Mesendoderm (in vitro differentiated cells): ENCODE measurements at regions not wholly inside any gene's neighbourhood (a gene's known extent, or its start where the extent isn't known, plus 50 kb on each side); places are given as distances from the start of the nearest gene placed in this dataset.
"Not testable (repeated sequence)": the region's sequence is repeated elsewhere in the genome, so short reads cannot be mapped to it uniquely, and the experiment has no call there.

Experiments
- DNase-seq: peaks from one replicate; pipeline ENCODE4 v3.0.0; 2013
- H2AK5ac ChIP-seq: 2 replicates; pipeline ENCODE4 v1.6.1; 2013; ENCODE audit warnings: low read length, inconsistent platforms
- H2BK120ac ChIP-seq: 2 replicates; pipeline ENCODE4 v1.6.1; 2013; ENCODE audit warnings: low read depth, mild to moderate bottlenecking, low read length, moderate library complexity, mixed read lengths
- H2BK15ac ChIP-seq: replicated peaks from 2 replicates; pipeline ENCODE4 v1.6.1; 2013; ENCODE audit warnings: low read depth, mild to moderate bottlenecking, moderate library complexity
- H2BK5ac ChIP-seq: 2 replicates; pipeline ENCODE4 v1.6.1; 2013; ENCODE audit warnings: low read length, inconsistent platforms
- H3K18ac ChIP-seq: 2 replicates; pipeline ENCODE4 v1.6.1; 2013; ENCODE audit warnings: mild to moderate bottlenecking, low read length, mixed read lengths
- H3K23ac ChIP-seq: one replicate; pipeline ENCODE4 v1.6.1; 2013; ENCODE audit warnings: low read length
- H3K27ac ChIP-seq: 2 replicates; pipeline ENCODE4 v1.5.1; 2013; ENCODE audit warnings: low read depth, mild to moderate bottlenecking, inconsistent platforms, low read length, moderate library complexity
- H3K27me3 ChIP-seq: 2 replicates; pipeline ENCODE4 v1.6.1; 2013; ENCODE audit warnings: low read length, control low read depth, mild to moderate bottlenecking, inconsistent platforms; ENCODE audit not compliant: insufficient read depth, poor library complexity
- H3K36me3 ChIP-seq: 2 replicates; pipeline ENCODE4 v1.6.1; 2013; ENCODE audit warnings: low read length, inconsistent platforms; ENCODE audit not compliant: control insufficient read depth, insufficient read depth
- H3K4ac ChIP-seq: one replicate; pipeline ENCODE4 v1.6.1; 2013; ENCODE audit warnings: low read depth, mild to moderate bottlenecking, low read length, moderate library complexity
- H3K4me1 ChIP-seq: 2 replicates; pipeline ENCODE4 v1.6.1; 2013; ENCODE audit warnings: low read depth, low read length, inconsistent platforms; ENCODE audit not compliant: control insufficient read depth
- H3K4me2 ChIP-seq: 2 replicates; pipeline ENCODE4 v1.6.1; 2013; ENCODE audit warnings: low read length
- H3K4me3 ChIP-seq: 2 replicates; pipeline ENCODE4 v1.5.1; 2013; ENCODE audit warnings: mild to moderate bottlenecking, low read length
- H3K56ac ChIP-seq: one replicate; pipeline ENCODE4 v1.6.1; 2013; ENCODE audit warnings: low read length
- H3K79me1 ChIP-seq: 2 replicates; pipeline ENCODE4 v1.6.1; 2013; ENCODE audit warnings: low read length, inconsistent platforms
- H3K79me2 ChIP-seq: 2 replicates; pipeline ENCODE4 v1.6.1; 2013; ENCODE audit warnings: mild to moderate bottlenecking, low read length; ENCODE audit not compliant: control insufficient read depth, insufficient read depth
- H3K9ac ChIP-seq: 2 replicates; pipeline ENCODE4 v1.6.1; 2013; ENCODE audit warnings: low read length, inconsistent platforms
- H4K5ac ChIP-seq: one replicate; pipeline ENCODE4 v1.6.1; 2013; ENCODE audit warnings: low read length
- H4K8ac ChIP-seq: one replicate; pipeline ENCODE4 v1.6.1; 2013; ENCODE audit warnings: low read depth, mild to moderate bottlenecking, control low read depth, low read length, moderate library complexity
- WGBS: extraction: QIAGEN DNeasy Blood & Tissue Kit; methylation state at CpG from one replicate; pipeline ENCODE4 v1.1.7; 2013; ENCODE audit warnings: low lambda C conversion rate, missing lambda C conversion rate; ENCODE audit not compliant: insufficient coverage; ENCODE audit errors: extremely low coverage; 5-methylcytosine and 5-hydroxymethylcytosine counted together

DNA sequence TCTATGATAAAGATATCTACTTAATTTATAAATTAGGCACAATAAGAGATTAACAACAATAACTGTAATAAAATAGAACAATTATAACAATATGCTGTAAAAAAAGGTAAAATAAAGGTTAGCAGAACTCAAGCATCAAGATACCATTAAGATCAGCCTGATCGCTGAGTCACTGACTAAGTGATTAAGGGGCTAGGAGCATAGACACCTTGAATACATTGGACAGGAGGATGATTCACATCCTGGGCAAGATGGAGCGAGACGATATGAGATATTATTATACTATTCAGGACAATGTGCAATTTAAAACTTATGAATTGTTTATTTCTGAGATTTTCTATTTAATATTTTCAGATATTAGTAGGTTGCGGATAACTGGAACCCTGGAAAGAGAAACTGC is 1277.8 kb upstream of the ZEB2 start:
- Histone ChIP-seq H2BK15ac (no peak overlapping the region), H3K4me3 (no peak overlapping the region), H3K79me2 (no peaks in the 10 kb centered on the region), H4K5ac (no peak overlapping the region), H3K9ac (no peak overlapping the region), H3K79me1 (no peaks in the 10 kb centered on the region), H3K4ac (no peak overlapping the region), H2BK120ac (no peak overlapping the region), H3K23ac (no peak overlapping the region), H2AK5ac (no peak overlapping the region), H3K56ac (no peak overlapping the region), H3K18ac (no peak overlapping the region), H2BK5ac (no peak overlapping the region), H4K8ac (no peak overlapping the region), H3K4me2 (no peak overlapping the region), H3K36me3 (no peaks in the 10 kb centered on the region), H3K27ac (no peak overlapping the region), H3K27me3 (no peaks in the 10 kb centered on the region), H3K4me1 (peaks cover 1% of the 10 kb centered on the region)
- DNase-seq: no peak
- no CpG with 5 or more reads among the region's 4 CpGs for WGBS

DNA sequence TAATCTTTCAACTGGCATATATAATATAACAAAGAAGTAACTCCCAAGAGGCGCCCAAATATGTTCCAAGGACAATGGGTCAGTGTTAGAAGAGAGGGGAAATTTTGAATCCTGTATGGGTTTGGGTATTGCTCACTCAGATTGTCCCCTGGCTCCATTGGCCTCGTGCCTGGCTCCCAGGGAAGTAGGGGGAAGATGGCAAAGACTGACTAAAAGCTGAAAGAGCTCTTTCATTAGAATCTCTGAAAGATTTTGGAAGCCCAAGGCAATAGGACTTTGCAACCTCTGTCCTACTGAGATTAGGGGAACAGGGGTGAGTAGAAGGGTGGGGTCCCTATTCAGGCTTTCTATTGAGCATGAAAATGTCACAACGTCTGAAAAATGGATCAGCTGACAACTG is 1272.8 kb upstream of the ZEB2 start:
- WGBS: no CpG with 5 or more reads among the region's 3 CpGs
- no peak overlapping the region for H3K4me2 ChIP-seq
- no peaks in the 10 kb centered on the region for H3K79me1 ChIP-seq
- no peak overlapping the region for H3K9ac ChIP-seq
- no peaks in the 10 kb centered on the region for H3K27me3 ChIP-seq
- H4K5ac ChIP-seq: no peak overlapping the region
- H2BK5ac ChIP-seq: no peak overlapping the region
- no peaks in the 10 kb centered on the region for H3K4me1 ChIP-seq
- H3K4ac ChIP-seq: no peak overlapping the region
- H3K36me3 ChIP-seq: no peaks in the 10 kb centered on the region
- DNase-seq: no peak
- no peak overlapping the region for H3K27ac ChIP-seq
- H2BK120ac ChIP-seq: no peak overlapping the region
- no peak overlapping the region for H2BK15ac ChIP-seq
- H3K4me3 ChIP-seq: no peak overlapping the region
- no peak overlapping the region for H2AK5ac ChIP-seq
- H3K23ac ChIP-seq: no peak overlapping the region
- H3K56ac ChIP-seq: no peak overlapping the region
- H3K79me2 ChIP-seq: no peaks in the 10 kb centered on the region
- no peak overlapping the region for H4K8ac ChIP-seq
- no peak overlapping the region for H3K18ac ChIP-seq

DNA sequence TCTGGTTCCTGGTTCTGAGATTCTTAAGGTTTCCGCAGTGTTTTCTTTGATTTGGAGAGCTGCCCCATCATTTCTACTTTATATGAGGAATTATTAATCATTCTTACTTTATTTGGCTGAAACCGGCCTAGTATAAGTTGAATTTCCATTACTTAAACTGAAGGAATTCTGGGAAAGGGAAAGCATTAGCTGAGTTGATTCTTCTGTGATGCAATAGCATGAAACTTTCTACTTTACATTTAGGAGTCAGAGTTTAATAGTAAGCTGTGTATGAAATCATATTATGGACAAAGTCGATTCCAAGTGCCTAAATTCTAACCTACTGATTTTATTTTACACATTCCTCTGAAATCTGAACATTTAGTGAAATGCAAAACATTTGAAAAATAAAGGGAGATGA is 1269.7 kb upstream of the ZEB2 start:
- WGBS: no CpG with 5 or more reads among the region's 3 CpGs
- Histone ChIP-seq H3K79me2 (no peaks in the 10 kb centered on the region), H3K4me3 (no peak overlapping the region), H3K23ac (no peak overlapping the region), H2AK5ac (no peak overlapping the region), H2BK5ac (no peak overlapping the region), H2BK120ac (no peak overlapping the region), H3K4me2 (no peak overlapping the region), H3K27ac (no peak overlapping the region), H4K5ac (no peak overlapping the region), H3K27me3 (no peaks in the 10 kb centered on the region), H2BK15ac (no peak overlapping the region), H3K4ac (no peak overlapping the region), H3K18ac (no peak overlapping the region), H3K56ac (no peak overlapping the region), H3K79me1 (no peaks in the 10 kb centered on the region), H3K9ac (no peak overlapping the region), H3K36me3 (no peaks in the 10 kb centered on the region), H4K8ac (no peak overlapping the region), H3K4me1 (no peaks in the 10 kb centered on the region)
- no peak for DNase-seq

DNA sequence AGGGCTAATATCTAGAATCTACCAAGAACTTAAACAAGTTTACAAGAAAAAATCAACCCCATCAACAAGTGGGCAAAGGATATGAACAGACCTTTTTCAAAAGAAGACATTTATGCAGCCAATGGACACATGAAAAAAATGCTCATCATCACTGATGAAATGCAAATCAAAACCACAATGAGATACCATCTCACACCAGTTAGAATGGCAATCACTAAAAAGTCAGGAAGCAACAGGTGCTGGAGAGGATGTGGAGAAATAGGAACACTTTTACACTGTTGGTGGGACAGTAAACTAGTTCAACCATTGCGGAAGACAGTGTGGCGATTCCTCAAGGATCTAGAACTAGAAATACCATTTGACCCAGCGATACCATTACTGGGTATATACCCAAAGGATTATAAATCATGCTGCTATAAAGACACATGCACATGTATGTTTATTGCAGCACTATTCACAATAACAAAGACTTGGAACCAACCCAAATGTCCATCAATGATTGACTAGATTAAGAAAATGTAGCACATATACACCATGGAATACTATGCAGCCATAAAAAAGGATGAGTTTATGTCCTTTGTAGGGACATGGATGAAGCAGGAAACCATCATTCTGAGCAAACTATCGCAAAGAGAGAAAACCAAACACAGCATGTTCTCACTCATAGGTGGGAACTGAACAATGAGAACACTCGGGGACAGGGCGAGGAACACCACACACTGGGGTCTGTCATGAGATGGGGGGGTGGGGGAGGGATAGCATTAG is 1267.9 kb upstream of the ZEB2 start:
- H4K8ac ChIP-seq, H3K9ac ChIP-seq, H3K79me2 ChIP-seq, H3K4me2 ChIP-seq, DNase-seq, H2BK120ac ChIP-seq, H2BK15ac ChIP-seq, H3K79me1 ChIP-seq, H3K27me3 ChIP-seq, H3K36me3 ChIP-seq, H3K23ac ChIP-seq, H2AK5ac ChIP-seq, H3K18ac ChIP-seq, H3K56ac ChIP-seq, H3K4ac ChIP-seq, H4K5ac ChIP-seq, H2BK5ac ChIP-seq, H3K4me1 ChIP-seq, H3K27ac ChIP-seq, H3K4me3 ChIP-seq: not testable (repeated sequence)
- WGBS: no CpG with 5 or more reads among the region's 6 CpGs

DNA sequence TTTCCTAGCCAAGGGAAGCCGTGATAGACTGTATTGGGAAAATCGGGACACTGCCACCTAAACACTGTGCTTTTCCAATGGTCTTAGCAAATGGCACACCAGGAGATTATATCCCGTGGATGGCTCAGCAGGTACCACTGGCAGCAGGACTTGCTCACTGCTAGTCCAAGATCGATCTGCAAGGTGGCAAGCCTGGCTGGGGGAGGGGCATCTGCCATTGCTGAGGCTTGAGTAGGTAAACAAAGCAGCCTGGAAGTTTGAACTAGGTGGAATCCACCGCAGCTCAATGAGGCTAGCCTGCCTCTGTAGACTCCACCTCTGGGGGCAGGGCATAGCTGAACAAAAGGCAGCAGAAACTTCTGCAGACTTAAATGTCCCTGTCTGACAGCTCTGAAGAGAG is 1262.7 kb upstream of the ZEB2 start:
- DNase-seq, H2BK15ac ChIP-seq, H3K18ac ChIP-seq, H3K56ac ChIP-seq, H3K4me3 ChIP-seq, H3K36me3 ChIP-seq, H3K79me2 ChIP-seq, H2AK5ac ChIP-seq, H3K27me3 ChIP-seq, H3K4me2 ChIP-seq, H3K79me1 ChIP-seq, H2BK120ac ChIP-seq, H3K4ac ChIP-seq, H3K23ac ChIP-seq, H3K27ac ChIP-seq, H3K4me1 ChIP-seq, H4K8ac ChIP-seq, H3K9ac ChIP-seq, H2BK5ac ChIP-seq, H4K5ac ChIP-seq: not testable (repeated sequence)
- WGBS: no CpG with 5 or more reads among the region's 5 CpGs

DNA sequence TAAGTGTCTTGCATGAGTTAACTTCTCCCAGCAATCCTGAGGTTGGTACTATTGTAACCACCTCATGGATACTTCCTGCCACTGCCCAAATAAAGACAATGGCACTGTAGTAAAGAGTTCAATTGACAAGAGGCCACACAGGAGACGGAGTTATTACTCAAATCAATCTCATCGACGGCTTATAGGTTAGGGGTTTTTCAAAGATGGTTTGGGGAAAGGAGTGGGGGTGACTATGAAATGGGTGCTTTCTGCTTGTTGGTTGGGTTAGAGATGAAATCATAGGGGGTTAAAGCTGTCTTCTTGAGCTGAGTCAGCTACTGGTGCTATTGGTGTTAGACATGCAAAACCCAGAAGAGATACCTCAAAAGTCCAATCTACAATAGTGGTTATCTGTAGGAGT is 1258.0 kb upstream of the ZEB2 start:
- no CpG with 5 or more reads among the region's 3 CpGs for WGBS
- no peak overlapping the region for H2BK5ac ChIP-seq

More for the DNA sequence above, 1258.0 kb upstream of the ZEB2 start:
- no peaks in the 10 kb centered on the region for H3K79me1 ChIP-seq
- no peak overlapping the region for H4K5ac ChIP-seq
- H2BK15ac ChIP-seq: no peak overlapping the region
- no peak overlapping the region for H2AK5ac ChIP-seq
- H3K4me1 ChIP-seq: no peaks in the 10 kb centered on the region
- H3K27ac ChIP-seq: no peak overlapping the region
- no peak for DNase-seq
- no peak overlapping the region for H3K56ac ChIP-seq
- H3K27me3 ChIP-seq: no peaks in the 10 kb centered on the region
- H3K4me3 ChIP-seq: no peak overlapping the region
- no peak overlapping the region for H3K4ac ChIP-seq
- no peak overlapping the region for H3K23ac ChIP-seq
- no peak overlapping the region for H3K18ac ChIP-seq
- no peak overlapping the region for H3K4me2 ChIP-seq
- H3K9ac ChIP-seq: no peak overlapping the region
- no peak overlapping the region for H2BK120ac ChIP-seq
- no peaks in the 10 kb centered on the region for H3K36me3 ChIP-seq
- no peak overlapping the region for H4K8ac ChIP-seq
- no peaks in the 10 kb centered on the region for H3K79me2 ChIP-seq
